ENCODE measurements at regions not wholly inside any gene's neighbourhood (a gene's known extent, or its start where the extent isn't known, plus 50 kb on each side); places are given as distances from the start of the nearest gene placed in this dataset.
A peak's percentile ranks its signal among the peaks of the same experiment; 100 is the strongest.

DNA sequence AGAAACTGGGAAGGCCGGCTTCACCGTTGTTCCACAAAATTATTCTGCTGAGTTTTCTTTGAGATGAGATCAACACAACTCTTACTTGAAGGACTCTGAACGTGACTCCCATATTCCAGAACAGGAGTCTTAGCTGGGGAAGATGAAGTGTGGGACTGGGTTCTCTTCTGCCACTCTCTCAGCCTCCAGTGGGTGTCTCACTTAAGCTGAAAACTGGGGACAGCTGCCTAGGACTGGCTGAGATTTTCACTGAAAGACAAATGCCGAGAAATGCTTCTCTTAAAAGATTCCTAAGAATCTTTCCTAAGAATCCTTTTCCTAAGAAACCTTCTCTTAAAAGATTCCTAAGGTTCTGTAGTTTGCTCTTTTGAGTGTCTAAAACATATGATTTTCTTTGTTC lies 156.6 kb upstream of the LHCGR start:
- peaks cover 3% of the 10 kb centered on the region for H3K23me2 ChIP-seq (ENCODE audit: insufficient read length, low read depth, low read length, poor library complexity, severe bottlenecking)
- H3K27ac Mint-ChIP-seq, result no peak overlapping the region
- H2BK20ac ChIP-seq (ENCODE audit: low read depth, low read length, poor library complexity, severe bottlenecking), result no peak overlapping the region
- H3K79me2 ChIP-seq (ENCODE audit: insufficient read depth, low read length), result no peaks in the 10 kb centered on the region
- H3K9ac ChIP-seq (ENCODE audit: extremely low read depth, insufficient read length, low read length), result no peak overlapping the region
- no peak overlapping the region for H2BK120ac ChIP-seq (ENCODE audit: low read depth, low read length, poor library complexity, severe bottlenecking)
- H4K20me1 ChIP-seq (ENCODE audit: control insufficient read depth, insufficient read depth, insufficient read length), result no peaks in the 10 kb centered on the region
- H3K27ac ChIP-seq (ENCODE audit: insufficient read length, low read depth, low read length), result no peak overlapping the region
- no peaks in the 10 kb centered on the region for H3K79me1 ChIP-seq (ENCODE audit: insufficient read depth, low read depth, low read length, poor library complexity, severe bottlenecking)
- no peak overlapping the region for H4K8ac ChIP-seq (replicated peaks; ENCODE audit: insufficient read length, low read depth, low read length)
- no peaks in the 10 kb centered on the region for H3K27me3 ChIP-seq (ENCODE audit: insufficient read depth, low read length)
- no peak overlapping the region for H3K23ac ChIP-seq (ENCODE audit: insufficient read length, low read depth, low read length)
- no peak overlapping the region for H3T11ph ChIP-seq (ENCODE audit: low read length)
- H4K5ac ChIP-seq (ENCODE audit: insufficient read length, low read depth, low read length), result no peak overlapping the region
- no peak overlapping the region for H2BK12ac ChIP-seq (ENCODE audit: insufficient read length, low read depth, low read length)
- H3K4me3 Mint-ChIP-seq, result no peak overlapping the region
- no peak overlapping the region for H2AFZ ChIP-seq (ENCODE audit: low read length)
- no peak overlapping the region for H3K4ac ChIP-seq (ENCODE audit: low read depth, low read length)
- H3K4me1 ChIP-seq (ENCODE audit: insufficient read depth, low read length), result no peaks in the 10 kb centered on the region
- no peak overlapping the region for H2AK5ac ChIP-seq (ENCODE audit: insufficient read length, low read length)
- H2BK5ac ChIP-seq (ENCODE audit: insufficient read length, low read length), result no peak overlapping the region
- H3K9me3 ChIP-seq (ENCODE audit: control insufficient read depth, low read depth, low read length), result no peaks in the 10 kb centered on the region
- TF ChIP-seq, protein P1, sequence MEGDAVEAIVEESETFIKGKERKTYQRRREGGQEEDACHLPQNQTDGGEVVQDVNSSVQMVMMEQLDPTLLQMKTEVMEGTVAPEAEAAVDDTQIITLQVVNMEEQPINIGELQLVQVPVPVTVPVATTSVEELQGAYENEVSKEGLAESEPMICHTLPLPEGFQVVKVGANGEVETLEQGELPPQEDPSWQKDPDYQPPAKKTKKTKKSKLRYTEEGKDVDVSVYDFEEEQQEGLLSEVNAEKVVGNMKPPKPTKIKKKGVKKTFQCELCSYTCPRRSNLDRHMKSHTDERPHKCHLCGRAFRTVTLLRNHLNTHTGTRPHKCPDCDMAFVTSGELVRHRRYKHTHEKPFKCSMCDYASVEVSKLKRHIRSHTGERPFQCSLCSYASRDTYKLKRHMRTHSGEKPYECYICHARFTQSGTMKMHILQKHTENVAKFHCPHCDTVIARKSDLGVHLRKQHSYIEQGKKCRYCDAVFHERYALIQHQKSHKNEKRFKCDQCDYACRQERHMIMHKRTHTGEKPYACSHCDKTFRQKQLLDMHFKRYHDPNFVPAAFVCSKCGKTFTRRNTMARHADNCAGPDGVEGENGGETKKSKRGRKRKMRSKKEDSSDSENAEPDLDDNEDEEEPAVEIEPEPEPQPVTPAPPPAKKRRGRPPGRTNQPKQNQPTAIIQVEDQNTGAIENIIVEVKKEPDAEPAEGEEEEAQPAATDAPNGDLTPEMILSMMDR (conservative IDR thresholded peaks at IDR 0.05), result peak; percentile 35
- H3K4me1 Mint-ChIP-seq, result no peaks in the 10 kb centered on the region
- no peak overlapping the region for H3K14ac ChIP-seq (ENCODE audit: insufficient read depth, low read length)
- WGBS (ENCODE audit: extremely low coverage, insufficient read length, low lambda C conversion rate), result no CpG with 5 or more reads among the region's 4 CpGs
- H3K56ac ChIP-seq (ENCODE audit: insufficient read length, low read depth, low read length), result no peak overlapping the region
- H3K4me2 ChIP-seq (ENCODE audit: insufficient read depth, insufficient read length, low read length), result no peak overlapping the region
- no peak for DNase-seq
- peaks cover 2% of the 10 kb centered on the region; the same call in 1 of the 2 replicates for H3K27me3 Mint-ChIP-seq (ENCODE audit: low read depth)
- H3K36me3 Mint-ChIP-seq (ENCODE audit: insufficient read depth in 1 of 3, low read depth in 3 of 3), result no peaks in the 10 kb centered on the region
- H3K18ac ChIP-seq (ENCODE audit: insufficient read length, low read depth, low read length), result no peak overlapping the region
- H4K91ac ChIP-seq (ENCODE audit: insufficient read length, low read depth, low read length), result no peak overlapping the region
- no peak overlapping the region for H2BK15ac ChIP-seq (ENCODE audit: low read depth, low read length)
- H3K9me3 Mint-ChIP-seq, result no peaks in the 10 kb centered on the region
